ENCODE measurements at regions not wholly inside any gene's neighbourhood (a gene's known extent, or its start where the extent isn't known, plus 50 kb on each side); places are given as distances from the start of the nearest gene placed in this dataset.

DNA sequence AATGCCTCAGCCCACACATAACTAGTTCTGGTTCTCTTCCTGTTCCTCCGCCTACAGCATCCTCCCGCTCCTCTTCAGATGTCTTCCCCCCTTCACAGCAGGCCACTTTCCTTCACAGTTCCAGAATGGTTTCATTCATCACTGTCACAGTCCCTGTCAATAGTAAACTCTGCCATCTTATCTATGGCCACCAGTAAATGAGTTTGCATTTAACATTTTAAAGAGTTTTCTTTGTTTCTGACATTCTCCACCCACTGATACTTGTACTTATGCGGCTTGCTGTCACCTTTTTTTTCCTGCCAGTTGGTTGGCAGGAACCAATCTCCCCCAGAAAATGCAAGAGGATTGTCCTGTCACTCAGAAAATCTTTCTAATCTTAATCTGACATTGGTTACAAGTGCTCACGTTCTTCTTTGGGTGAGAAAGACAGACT, 114.1 kb downstream of the GLUD2 start:
- H4K12ac ChIP-seq (ENCODE audit: low read depth, low read length) = no peak overlapping the region
- no peaks in the 10 kb centered on the region for H3K4me1 ChIP-seq (ENCODE audit: control insufficient read depth in 1 of 2, insufficient read depth in 2 of 2, low read length in 2 of 2)
- no peak overlapping the region for H3K18ac ChIP-seq (ENCODE audit: low read length)
- no peak overlapping the region for H2BK5ac ChIP-seq (ENCODE audit: low read depth, low read length, poor library complexity)
- no peak overlapping the region for H2AFZ ChIP-seq (ENCODE audit: insufficient read depth, low read length, poor library complexity)
- H2AK5ac ChIP-seq (ENCODE audit: low read length) = no peak overlapping the region
- no peaks in the 10 kb centered on the region for H3K36me3 ChIP-seq (ENCODE audit: control insufficient read depth in 1 of 2, insufficient read depth in 2 of 2, low read length in 2 of 2)
- H3K9ac ChIP-seq (ENCODE audit: low read length) = no peak overlapping the region
- no peak overlapping the region for H3K4me2 ChIP-seq (ENCODE audit: low read length)
- H3K9me3 ChIP-seq (ENCODE audit: insufficient read depth, low read depth, low read length) = no peaks in the 10 kb centered on the region
- no peak overlapping the region for H4K8ac ChIP-seq (ENCODE audit: low read depth, low read length)
- WGBS (ENCODE audit: extremely low coverage, insufficient coverage, insufficient read length) = no CpG with 5 or more reads among the region's 4 CpGs
- no peaks in the 10 kb centered on the region for H3K27me3 ChIP-seq (ENCODE audit: insufficient read depth, low read length)
- H3K14ac ChIP-seq (ENCODE audit: low read length) = no peak overlapping the region
- H4K91ac ChIP-seq (ENCODE audit: low read depth, low read length) = no peak overlapping the region
- H3K23ac ChIP-seq (ENCODE audit: low read length) = no peak overlapping the region
- H3K4me3 ChIP-seq (ENCODE audit: low read depth, low read length) = no peak overlapping the region
- no peak overlapping the region for H3K27ac ChIP-seq (ENCODE audit: low read depth, low read length)
- H3K79me2 ChIP-seq (ENCODE audit: control insufficient read depth, insufficient read depth, low read length, poor library complexity) = no peaks in the 10 kb centered on the region
- no peaks in the 10 kb centered on the region for H3K79me1 ChIP-seq (ENCODE audit: low read length)
- DNase-seq = no peak
- H3K4ac ChIP-seq (ENCODE audit: low read depth, low read length) = no peak overlapping the region
- H2BK120ac ChIP-seq (ENCODE audit: insufficient read depth, low read length, poor library complexity) = no peak overlapping the region
- H2BK12ac ChIP-seq (ENCODE audit: low read length) = no peak overlapping the region

GRCh38 chrX:121163443-121163842, 116.0 kb downstream of the GLUD2 start:
- no peak overlapping the region for H3K14ac ChIP-seq (ENCODE audit: low read length)
- no peak overlapping the region for H3K27ac ChIP-seq (ENCODE audit: low read depth, low read length)
- no peak overlapping the region for H4K91ac ChIP-seq (ENCODE audit: low read depth, low read length)
- H3K4ac ChIP-seq (ENCODE audit: low read depth, low read length) = no peak overlapping the region
- no peak overlapping the region for H2BK120ac ChIP-seq (ENCODE audit: insufficient read depth, low read length, poor library complexity)
- no peaks in the 10 kb centered on the region for H3K27me3 ChIP-seq (ENCODE audit: insufficient read depth, low read length)
- H3K36me3 ChIP-seq (ENCODE audit: control insufficient read depth in 1 of 2, insufficient read depth in 2 of 2, low read length in 2 of 2) = no peaks in the 10 kb centered on the region
- H2BK5ac ChIP-seq (ENCODE audit: low read depth, low read length, poor library complexity) = no peak overlapping the region
- H3K9ac ChIP-seq (ENCODE audit: low read length) = no peak overlapping the region
- no peak overlapping the region for H2AK5ac ChIP-seq (ENCODE audit: low read length)
- no peak overlapping the region for H2BK12ac ChIP-seq (ENCODE audit: low read length)
- no peaks in the 10 kb centered on the region for H3K79me2 ChIP-seq (ENCODE audit: control insufficient read depth, insufficient read depth, low read length, poor library complexity)
- H4K12ac ChIP-seq (ENCODE audit: low read depth, low read length) = no peak overlapping the region
- no CpG with 5 or more reads among the region's 6 CpGs for WGBS (ENCODE audit: extremely low coverage, insufficient coverage, insufficient read length)
- H3K4me1 ChIP-seq (ENCODE audit: control insufficient read depth in 1 of 2, insufficient read depth in 2 of 2, low read length in 2 of 2) = no peaks in the 10 kb centered on the region
- no peaks in the 10 kb centered on the region for H3K79me1 ChIP-seq (ENCODE audit: low read length)
- H3K4me3 ChIP-seq (ENCODE audit: low read depth, low read length) = no peak overlapping the region
- no peak overlapping the region for H3K18ac ChIP-seq (ENCODE audit: low read length)
- H4K8ac ChIP-seq (ENCODE audit: low read depth, low read length) = no peak overlapping the region
- DNase-seq = no peak
- H3K4me2 ChIP-seq (ENCODE audit: low read length) = no peak overlapping the region
- no peak overlapping the region for H3K23ac ChIP-seq (ENCODE audit: low read length)
- H3K9me3 ChIP-seq (ENCODE audit: insufficient read depth, low read depth, low read length) = no peaks in the 10 kb centered on the region
- H2AFZ ChIP-seq (ENCODE audit: insufficient read depth, low read length, poor library complexity) = no peak overlapping the region

DNA sequence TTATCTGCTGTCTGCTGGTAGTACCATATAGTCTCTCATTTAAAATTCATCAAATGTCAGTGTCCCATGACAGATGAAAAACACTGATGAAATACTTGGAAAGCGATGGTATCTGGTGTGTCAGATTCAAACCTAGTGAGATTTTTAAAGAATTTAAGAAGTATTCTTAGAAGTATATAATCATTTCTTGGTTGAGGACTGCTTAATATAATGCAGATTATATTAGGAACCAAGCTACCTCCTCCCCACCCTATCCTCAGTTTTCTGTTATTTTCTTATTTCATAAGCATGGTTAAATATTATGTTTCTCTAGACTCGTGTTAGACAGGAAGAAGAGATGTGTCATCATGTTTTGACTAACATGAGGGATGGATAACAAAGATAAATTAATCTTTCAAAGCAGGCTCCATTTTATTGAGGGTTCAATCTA, 118.5 kb downstream of the GLUD2 start:
- Histone ChIP-seq H4K12ac (ENCODE audit: low read depth, low read length) (no peak overlapping the region), H3K14ac (ENCODE audit: low read length) (no peak overlapping the region), H3K4me1 (ENCODE audit: control insufficient read depth in 1 of 2, insufficient read depth in 2 of 2, low read length in 2 of 2) (no peaks in the 10 kb centered on the region), H2BK120ac (ENCODE audit: insufficient read depth, low read length, poor library complexity) (no peak overlapping the region), H3K27ac (ENCODE audit: low read depth, low read length) (no peak overlapping the region), H3K23ac (ENCODE audit: low read length) (no peak overlapping the region), H4K8ac (ENCODE audit: low read depth, low read length) (no peak overlapping the region), H3K4me3 (ENCODE audit: low read depth, low read length) (no peak overlapping the region), H3K9ac (ENCODE audit: low read length) (no peak overlapping the region), H4K91ac (ENCODE audit: low read depth, low read length) (no peak overlapping the region), H3K4ac (ENCODE audit: low read depth, low read length) (no peak overlapping the region), H2AK5ac (ENCODE audit: low read length) (no peak overlapping the region), H2AFZ (ENCODE audit: insufficient read depth, low read length, poor library complexity) (no peak overlapping the region), H3K36me3 (ENCODE audit: control insufficient read depth in 1 of 2, insufficient read depth in 2 of 2, low read length in 2 of 2) (no peaks in the 10 kb centered on the region), H3K79me1 (ENCODE audit: low read length) (no peaks in the 10 kb centered on the region), H3K4me2 (ENCODE audit: low read length) (no peak overlapping the region), H2BK12ac (ENCODE audit: low read length) (no peak overlapping the region), H3K27me3 (ENCODE audit: insufficient read depth, low read length) (no peaks in the 10 kb centered on the region), H3K79me2 (ENCODE audit: control insufficient read depth, insufficient read depth, low read length, poor library complexity) (no peaks in the 10 kb centered on the region), H3K9me3 (ENCODE audit: insufficient read depth, low read depth, low read length) (no peaks in the 10 kb centered on the region), H3K18ac (ENCODE audit: low read length) (no peak overlapping the region), H2BK5ac (ENCODE audit: low read depth, low read length, poor library complexity) (no peak overlapping the region)
- DNase-seq = no peak
- no CpG with 5 or more reads among the region's 2 CpGs for WGBS (ENCODE audit: extremely low coverage, insufficient coverage, insufficient read length)

DNA sequence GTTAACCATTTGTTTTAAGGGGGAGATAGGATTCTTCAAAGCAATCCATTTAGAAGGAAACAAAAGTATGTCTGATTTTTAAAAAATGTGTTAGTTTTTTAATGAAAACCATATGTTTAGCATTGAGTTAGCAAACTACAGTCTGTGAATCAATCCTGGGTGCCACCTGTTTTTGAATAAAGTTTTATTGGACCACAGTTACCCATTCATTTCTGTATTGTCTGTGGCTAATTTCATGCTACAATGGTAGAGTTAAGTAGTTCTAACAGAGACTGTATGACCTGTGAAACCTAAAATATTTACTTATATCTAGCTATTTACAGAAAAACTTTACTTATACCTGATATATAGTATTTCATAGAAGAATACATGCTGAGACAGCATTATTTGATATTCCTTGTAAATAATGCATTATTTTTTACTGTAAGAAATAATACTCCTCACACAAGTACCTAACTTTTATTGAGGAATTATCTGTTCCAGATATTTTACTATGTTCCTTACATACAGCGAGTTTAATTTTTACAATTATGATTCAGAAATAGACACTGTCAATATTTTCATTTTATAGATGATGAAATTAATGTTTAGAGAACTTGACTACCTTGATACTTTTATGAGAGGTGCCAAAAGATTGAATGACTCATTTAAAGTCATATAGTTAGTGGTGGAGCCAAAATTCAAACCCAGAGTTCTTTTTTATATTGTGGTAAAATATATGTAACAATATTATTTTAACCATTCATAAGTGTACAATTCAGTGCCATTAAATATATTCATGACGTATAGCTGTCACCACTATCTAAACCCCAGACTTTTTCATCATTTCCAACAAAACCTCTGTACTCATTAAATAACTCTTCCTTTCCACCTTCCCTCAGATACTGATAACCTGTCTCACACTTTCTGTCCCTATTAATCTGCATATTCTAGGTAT, 122.0 kb downstream of the GLUD2 start:
- no peak for DNase-seq
- no CpG with 5 or more reads among the region's 2 CpGs for WGBS (ENCODE audit: extremely low coverage, insufficient coverage, insufficient read length)
- no peak overlapping the region for H4K91ac ChIP-seq (ENCODE audit: low read depth, low read length)

More for the DNA sequence above, 122.0 kb downstream of the GLUD2 start:
- Histone ChIP-seq H3K23ac (ENCODE audit: low read length) (no peak overlapping the region), H3K9me3 (ENCODE audit: insufficient read depth, low read depth, low read length) (no peaks in the 10 kb centered on the region), H3K79me2 (ENCODE audit: control insufficient read depth, insufficient read depth, low read length, poor library complexity) (no peaks in the 10 kb centered on the region), H3K4me3 (ENCODE audit: low read depth, low read length) (no peak overlapping the region), H4K8ac (ENCODE audit: low read depth, low read length) (no peak overlapping the region), H3K14ac (ENCODE audit: low read length) (no peak overlapping the region), H3K36me3 (ENCODE audit: control insufficient read depth in 1 of 2, insufficient read depth in 2 of 2, low read length in 2 of 2) (no peaks in the 10 kb centered on the region), H2BK12ac (ENCODE audit: low read length) (no peak overlapping the region), H4K12ac (ENCODE audit: low read depth, low read length) (no peak overlapping the region), H2BK5ac (ENCODE audit: low read depth, low read length, poor library complexity) (no peak overlapping the region), H2AFZ (ENCODE audit: insufficient read depth, low read length, poor library complexity) (no peak overlapping the region), H3K79me1 (ENCODE audit: low read length) (no peaks in the 10 kb centered on the region), H3K18ac (ENCODE audit: low read length) (no peak overlapping the region), H2AK5ac (ENCODE audit: low read length) (no peak overlapping the region), H3K4ac (ENCODE audit: low read depth, low read length) (no peak overlapping the region), H3K27ac (ENCODE audit: low read depth, low read length) (no peak overlapping the region), H3K4me1 (ENCODE audit: control insufficient read depth in 1 of 2, insufficient read depth in 2 of 2, low read length in 2 of 2) (no peaks in the 10 kb centered on the region), H3K27me3 (ENCODE audit: insufficient read depth, low read length) (no peaks in the 10 kb centered on the region), H2BK120ac (ENCODE audit: insufficient read depth, low read length, poor library complexity) (no peak overlapping the region), H3K9ac (ENCODE audit: low read length) (no peak overlapping the region), H3K4me2 (ENCODE audit: low read length) (no peak overlapping the region)
